ENCODE measurements at regions not wholly inside any gene's neighbourhood (a gene's known extent, or its start where the extent isn't known, plus 50 kb on each side); places are given as distances from the start of the nearest gene placed in this dataset.

DNA sequence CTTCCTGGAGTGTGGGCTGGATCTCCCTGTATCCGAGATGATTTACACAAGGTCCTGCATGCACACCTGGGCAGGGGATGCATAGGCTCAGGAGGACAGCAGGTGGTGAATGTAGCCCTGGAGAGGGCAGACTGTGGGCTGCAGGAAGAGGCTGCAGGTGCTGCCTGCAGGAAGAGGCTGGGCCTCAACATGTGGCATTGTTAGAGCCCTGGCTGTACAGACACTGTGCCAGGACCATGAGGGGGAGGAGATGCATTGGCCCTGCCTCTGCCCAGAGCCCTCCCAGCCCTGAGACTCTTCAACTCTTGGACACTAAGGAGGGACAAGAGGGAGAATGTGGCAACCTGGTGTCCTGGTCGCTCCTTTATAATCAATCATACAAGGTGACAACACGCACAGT lies 392.8 kb downstream of the TNS1 start:
- TF ChIP-seq POLR2A (IDR thresholded peaks at IDR 0.05), result no peak
- TF ChIP-seq, protein P1, sequence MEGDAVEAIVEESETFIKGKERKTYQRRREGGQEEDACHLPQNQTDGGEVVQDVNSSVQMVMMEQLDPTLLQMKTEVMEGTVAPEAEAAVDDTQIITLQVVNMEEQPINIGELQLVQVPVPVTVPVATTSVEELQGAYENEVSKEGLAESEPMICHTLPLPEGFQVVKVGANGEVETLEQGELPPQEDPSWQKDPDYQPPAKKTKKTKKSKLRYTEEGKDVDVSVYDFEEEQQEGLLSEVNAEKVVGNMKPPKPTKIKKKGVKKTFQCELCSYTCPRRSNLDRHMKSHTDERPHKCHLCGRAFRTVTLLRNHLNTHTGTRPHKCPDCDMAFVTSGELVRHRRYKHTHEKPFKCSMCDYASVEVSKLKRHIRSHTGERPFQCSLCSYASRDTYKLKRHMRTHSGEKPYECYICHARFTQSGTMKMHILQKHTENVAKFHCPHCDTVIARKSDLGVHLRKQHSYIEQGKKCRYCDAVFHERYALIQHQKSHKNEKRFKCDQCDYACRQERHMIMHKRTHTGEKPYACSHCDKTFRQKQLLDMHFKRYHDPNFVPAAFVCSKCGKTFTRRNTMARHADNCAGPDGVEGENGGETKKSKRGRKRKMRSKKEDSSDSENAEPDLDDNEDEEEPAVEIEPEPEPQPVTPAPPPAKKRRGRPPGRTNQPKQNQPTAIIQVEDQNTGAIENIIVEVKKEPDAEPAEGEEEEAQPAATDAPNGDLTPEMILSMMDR (IDR thresholded peaks at IDR 0.05), result no peak
- no peak for TF ChIP-seq POLR2AphosphoS5 (IDR thresholded peaks at IDR 0.05)
